Fibroblast of villous mesenchyme (primary cell): ENCODE measurements at regions not wholly inside any gene's neighbourhood (a gene's known extent, or its start where the extent isn't known, plus 50 kb on each side); places are given as distances from the start of the nearest gene placed in this dataset.
"Not testable (repeated sequence)": the region's sequence is repeated elsewhere in the genome, so short reads cannot be mapped to it uniquely, and the experiment has no call there.

Experiments
- DNase-seq: peaks from one replicate; pipeline ENCODE4 v3.0.0-alpha.2; 2010; ENCODE audit warnings: low read depth
- H3K4me3 ChIP-seq: 2 replicates; pipeline ENCODE4 v1.5.1; 2011; ENCODE audit warnings: low read depth, mild to moderate bottlenecking, low read length
- TF ChIP-seq, protein P1 (sequence below): IDR thresholded peaks from 2 replicates; pipeline ENCODE4 v1.5.1; 2012; ENCODE audit warnings: low read depth, mild to moderate bottlenecking, low read length; ENCODE audit not compliant: insufficient read depth

DNA sequence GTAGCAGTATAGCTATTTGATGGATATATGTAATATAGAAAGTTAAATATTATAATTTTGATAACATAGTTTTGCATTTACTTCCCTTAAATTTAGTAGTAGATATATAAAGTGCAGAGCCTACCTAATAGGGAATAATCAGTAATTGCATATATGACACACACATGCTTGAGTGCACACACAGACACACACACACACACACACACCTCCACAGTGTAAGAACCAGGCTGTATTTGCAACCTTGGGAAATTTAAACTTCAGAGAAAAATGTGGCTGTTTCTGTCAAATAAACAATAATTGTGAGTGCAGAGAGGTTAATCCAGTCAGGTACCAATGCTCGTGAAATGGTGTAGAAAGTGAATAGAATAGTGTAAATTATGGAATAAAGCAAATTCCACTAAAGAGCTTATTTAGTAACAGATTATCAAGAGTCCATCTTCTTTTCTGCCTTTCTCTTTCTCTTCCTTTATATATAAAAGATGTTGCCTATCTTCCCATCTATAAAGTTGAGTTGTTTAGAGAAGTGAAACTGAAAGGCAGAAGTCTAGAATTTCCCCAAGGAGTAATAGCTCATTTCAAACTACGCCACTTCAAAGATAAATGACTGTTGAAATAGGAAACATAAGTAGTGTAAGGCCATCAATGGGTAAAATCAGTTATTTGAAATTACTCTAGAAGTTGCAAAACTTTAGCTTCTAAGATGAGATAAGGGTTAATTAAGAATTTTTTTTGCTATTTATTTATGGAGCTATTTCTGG lies 273.7 kb downstream of the SRGAP2C start:
- peak; percentile 7 for DNase-seq
- TF ChIP-seq, protein P1, sequence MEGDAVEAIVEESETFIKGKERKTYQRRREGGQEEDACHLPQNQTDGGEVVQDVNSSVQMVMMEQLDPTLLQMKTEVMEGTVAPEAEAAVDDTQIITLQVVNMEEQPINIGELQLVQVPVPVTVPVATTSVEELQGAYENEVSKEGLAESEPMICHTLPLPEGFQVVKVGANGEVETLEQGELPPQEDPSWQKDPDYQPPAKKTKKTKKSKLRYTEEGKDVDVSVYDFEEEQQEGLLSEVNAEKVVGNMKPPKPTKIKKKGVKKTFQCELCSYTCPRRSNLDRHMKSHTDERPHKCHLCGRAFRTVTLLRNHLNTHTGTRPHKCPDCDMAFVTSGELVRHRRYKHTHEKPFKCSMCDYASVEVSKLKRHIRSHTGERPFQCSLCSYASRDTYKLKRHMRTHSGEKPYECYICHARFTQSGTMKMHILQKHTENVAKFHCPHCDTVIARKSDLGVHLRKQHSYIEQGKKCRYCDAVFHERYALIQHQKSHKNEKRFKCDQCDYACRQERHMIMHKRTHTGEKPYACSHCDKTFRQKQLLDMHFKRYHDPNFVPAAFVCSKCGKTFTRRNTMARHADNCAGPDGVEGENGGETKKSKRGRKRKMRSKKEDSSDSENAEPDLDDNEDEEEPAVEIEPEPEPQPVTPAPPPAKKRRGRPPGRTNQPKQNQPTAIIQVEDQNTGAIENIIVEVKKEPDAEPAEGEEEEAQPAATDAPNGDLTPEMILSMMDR: no peak
- H3K4me3 ChIP-seq: no peak overlapping the region

DNA sequence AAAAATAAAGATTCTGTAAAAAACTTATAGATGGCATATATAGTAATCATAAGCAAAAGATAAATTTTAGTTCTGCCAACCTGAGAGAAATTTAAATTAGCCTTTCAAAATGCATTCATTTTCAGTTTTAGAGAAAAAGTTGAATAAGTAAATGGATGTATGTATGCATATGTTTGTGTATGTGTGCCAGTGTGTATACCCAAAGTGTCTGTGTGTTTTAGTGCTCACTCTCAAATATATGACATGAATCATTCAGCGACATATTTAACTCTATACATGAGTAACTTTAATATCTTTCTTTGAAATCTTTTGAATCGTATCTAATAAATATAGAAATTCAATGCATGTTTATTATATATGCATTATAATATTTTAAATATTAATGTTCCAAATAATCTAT lies 274.5 kb downstream of the SRGAP2C start:
- TF ChIP-seq, protein P1: no peak
- DNase-seq: no peak
- no peak overlapping the region for H3K4me3 ChIP-seq

DNA sequence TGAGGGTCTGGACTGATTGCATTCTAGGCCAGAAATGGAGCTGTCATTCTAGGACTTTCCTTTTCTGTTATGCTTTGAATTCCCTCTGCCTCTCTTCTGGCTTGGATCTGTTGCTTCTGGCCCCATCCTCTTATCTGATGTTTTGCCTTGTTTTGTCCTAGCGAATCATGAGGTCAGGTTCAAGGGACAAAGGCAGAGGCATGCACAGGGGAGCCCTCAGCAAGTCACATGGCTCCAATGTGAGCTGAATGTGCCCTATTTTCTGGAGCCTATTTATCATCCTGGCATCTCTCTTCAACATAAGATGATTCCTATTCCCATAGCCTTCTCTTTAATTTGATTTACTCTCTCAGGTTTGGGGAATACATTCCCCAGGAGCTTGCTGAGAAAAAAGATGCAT lies 284.6 kb downstream of the SRGAP2C start:
- H3K4me3 ChIP-seq, DNase-seq: not testable (repeated sequence)

DNA sequence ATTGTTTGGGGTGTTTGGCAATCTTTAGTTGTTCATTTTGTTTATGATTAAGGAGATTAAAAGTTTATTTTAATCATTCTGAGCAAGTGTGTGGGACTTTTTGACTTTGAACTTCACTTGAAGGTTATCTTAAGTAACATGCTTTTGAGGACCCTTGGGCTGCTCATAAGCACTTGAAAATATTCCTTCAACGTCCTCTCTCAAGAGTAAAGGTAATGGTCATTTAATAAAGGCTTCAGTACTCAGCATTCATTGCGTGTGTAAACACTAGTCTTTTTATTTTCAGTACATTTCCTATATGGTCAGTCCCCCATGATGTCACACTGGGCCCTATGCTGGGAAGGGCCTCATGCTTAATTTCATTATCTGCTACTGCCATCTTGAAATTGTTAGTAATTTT lies 285.6 kb downstream of the SRGAP2C start:
- DNase-seq, H3K4me3 ChIP-seq: not testable (repeated sequence)

DNA sequence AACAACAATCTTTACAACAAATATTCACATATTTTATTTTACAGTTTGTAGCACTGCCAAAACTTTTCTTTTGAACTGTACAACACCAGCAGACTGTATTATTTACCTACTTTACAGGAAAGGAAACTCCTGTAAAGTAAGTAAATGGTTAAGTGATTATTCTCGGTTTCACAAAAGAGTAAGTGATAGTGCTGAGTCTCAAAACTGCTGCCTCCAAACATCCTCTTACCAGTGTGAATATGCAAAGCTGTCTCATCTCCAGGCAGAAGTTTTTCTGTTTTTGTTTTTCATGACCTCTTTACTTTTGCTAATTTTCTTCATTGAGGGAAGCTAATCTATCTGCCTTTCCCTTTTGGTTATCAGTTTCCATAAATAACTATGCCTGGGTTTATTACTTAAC lies 286.7 kb downstream of the SRGAP2C start:
- TF ChIP-seq, protein P1: no peak
- no peak overlapping the region for H3K4me3 ChIP-seq
- no peak for DNase-seq

DNA sequence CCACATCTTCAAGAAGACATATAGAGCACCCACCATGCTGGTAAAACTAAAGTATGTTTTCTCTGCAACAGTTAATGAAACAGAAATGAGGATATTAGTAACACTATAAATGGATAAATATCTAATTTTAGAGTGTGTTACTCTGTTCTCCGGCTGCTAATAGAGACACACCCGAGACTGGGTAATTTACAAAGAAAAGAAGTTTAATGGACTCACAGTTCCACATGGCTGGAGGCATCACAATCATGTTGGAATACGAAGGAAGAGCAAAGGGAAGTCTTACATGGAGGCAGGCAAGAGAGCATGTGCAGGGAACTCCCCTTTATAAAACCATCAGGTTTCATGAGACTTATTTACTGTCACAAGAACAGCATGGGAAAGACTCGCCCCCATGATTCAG lies 287.2 kb downstream of the SRGAP2C start:
- no peak overlapping the region for H3K4me3 ChIP-seq
- no peak for DNase-seq
- TF ChIP-seq, protein P1: no peak

DNA sequence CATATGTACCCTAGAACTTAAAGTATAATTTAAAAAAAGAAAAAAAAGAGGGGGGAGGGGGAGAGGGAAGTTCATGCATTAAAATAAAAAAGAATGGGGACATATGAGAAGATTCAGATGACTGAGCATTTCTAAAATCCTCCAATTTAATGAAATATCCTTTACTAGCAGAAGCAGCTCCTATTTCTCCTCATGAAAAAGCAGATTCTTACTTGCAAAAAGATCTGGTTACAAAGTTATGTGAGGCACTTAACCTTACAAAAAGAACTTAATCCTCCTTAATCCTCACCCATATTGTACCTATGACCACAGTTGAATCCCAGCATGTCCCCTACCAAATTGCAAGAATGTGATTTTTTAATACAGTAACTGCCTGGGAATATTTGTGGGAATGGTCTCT lies 298.5 kb downstream of the SRGAP2C start:
- TF ChIP-seq, protein P1: no peak
- DNase-seq: peak; percentile 1
- no peak overlapping the region for H3K4me3 ChIP-seq

DNA sequence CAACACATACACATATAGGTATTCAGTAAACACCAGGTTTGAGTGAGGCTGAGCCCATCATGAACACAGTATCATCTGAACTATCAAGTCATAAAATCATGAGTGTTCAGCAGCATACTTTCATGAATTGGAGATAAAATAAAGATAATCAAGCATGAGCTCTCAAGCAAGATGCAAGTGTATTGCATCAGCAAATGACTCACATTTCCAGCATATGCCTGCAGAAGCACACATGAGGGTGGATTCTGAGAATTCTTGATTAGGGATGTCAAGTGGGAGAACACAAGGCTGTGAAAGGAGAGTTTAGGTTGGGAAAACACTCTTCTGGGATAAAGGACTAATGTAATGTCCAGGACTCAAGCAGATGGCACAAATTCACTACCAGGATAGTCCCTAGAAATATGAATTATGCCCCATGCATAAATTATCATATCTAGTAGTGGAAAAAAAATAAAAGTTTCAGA lies 299.2 kb downstream of the SRGAP2C start:
- DNase-seq: peak; percentile 90
- H3K4me3 ChIP-seq: no peak overlapping the region
- TF ChIP-seq, protein P1: no peak

DNA sequence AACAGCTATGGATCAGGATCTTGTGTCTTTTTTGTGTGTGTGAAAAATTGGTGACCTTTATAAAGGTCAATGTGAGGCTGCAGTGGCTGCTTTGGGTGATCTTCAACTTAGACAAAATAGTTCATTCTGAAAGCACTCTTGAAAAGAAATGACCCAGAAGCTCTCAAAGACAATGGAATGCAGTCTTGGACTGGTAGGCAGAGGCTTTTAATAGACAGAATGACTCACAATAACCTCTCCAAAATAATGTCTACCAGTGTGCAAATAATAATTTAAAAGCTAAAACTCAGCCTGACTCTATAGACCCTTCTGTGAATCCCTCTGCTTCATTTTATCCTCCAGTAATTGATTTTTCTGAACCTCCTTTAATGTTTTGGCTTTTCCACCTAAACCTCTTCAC lies 310.0 kb downstream of the SRGAP2C start:
- DNase-seq, H3K4me3 ChIP-seq: not testable (repeated sequence)

DNA sequence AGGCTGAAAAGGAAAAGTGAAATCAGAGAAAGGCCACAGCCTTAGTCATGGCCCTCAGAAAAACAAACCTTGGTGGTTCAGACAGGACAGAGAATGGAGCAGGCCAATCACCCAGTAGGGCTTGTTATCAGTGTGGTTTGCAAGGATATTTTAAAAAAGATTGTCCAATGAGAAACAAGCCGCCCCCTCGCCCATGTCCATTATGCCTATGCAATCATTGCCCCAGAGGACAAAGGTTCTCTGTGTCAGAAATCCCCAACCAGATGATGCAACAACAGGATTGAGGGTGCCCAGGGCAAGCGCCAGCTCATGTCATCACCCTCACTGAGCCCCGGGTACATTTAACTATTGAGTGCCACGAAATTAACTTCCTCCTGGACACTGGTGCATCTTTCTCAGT lies 326.7 kb downstream of the SRGAP2C start:
- not testable (repeated sequence) for DNase-seq, H3K4me3 ChIP-seq

DNA sequence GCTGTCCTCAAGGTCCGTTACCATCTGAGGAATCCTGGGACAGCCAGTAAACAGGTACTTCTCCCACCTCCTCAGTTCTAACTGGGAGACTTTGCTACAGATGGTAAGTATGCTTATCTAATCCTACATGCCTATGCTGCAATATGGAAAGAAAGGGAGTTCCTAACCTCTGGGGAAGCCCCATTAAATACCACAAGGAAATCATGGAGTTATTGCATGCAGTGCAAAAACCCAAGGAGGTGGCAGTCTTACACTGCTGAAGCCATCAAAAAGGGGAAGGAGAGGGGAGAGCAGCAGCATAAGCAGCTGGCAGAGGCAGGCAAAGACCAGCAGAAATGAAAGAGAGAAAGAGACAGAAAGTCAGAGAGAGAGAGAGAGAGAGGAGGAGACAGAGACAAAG lies 327.1 kb downstream of the SRGAP2C start:
- H3K4me3 ChIP-seq, DNase-seq: not testable (repeated sequence)
